Bronchial epithelial cell (primary cell): ENCODE measurements at regions not wholly inside any gene's neighbourhood (a gene's known extent, or its start where the extent isn't known, plus 50 kb on each side); places are given as distances from the start of the nearest gene placed in this dataset.

ENCODE experiments used
- DNase-seq: peaks from one replicate; pipeline ENCODE4 v3.0.0-alpha.2; 2010; ENCODE audit warnings: low read depth
- FAIRE-seq: peaks from 2 replicates; lab custom pipeline; 2011; peaks lifted over from hg19 to GRCh38; lab: Jason Lieb, UNC
- H3K27me3 ChIP-seq: 2 replicates; pipeline ENCODE4 v1.5.1; 2011; ENCODE audit warnings: low read length; ENCODE audit not compliant: control insufficient read depth, insufficient read depth
- H3K36me3 ChIP-seq: 2 replicates; pipeline ENCODE4 v1.5.1; 2011; ENCODE audit warnings: low read length; ENCODE audit not compliant: control insufficient read depth, insufficient read depth
- H3K4me3 ChIP-seq: 2 replicates; pipeline ENCODE4 v1.5.1; 2011; ENCODE audit warnings: mild to moderate bottlenecking, low read depth, low read length, control low read depth
- CTCF ChIP-seq: IDR thresholded peaks from 2 replicates; pipeline ENCODE4 v1.5.1; 2011; ENCODE audit warnings: mild to moderate bottlenecking, moderate library complexity, low read length, control low read depth, inconsistent platforms; ENCODE audit not compliant: insufficient read depth, severe bottlenecking

GRCh38 chr1:214739621-214740238 lies 136.7 kb downstream of the CENPF start:
- FAIRE-seq (no peak), DNase-seq (no peak)
- H3K27me3 ChIP-seq, result no peaks in the 10 kb centered on the region
- H3K36me3 ChIP-seq, result no peaks in the 10 kb centered on the region
- no peak for TF ChIP-seq CTCF
- H3K4me3 ChIP-seq, result no peak overlapping the region

GRCh38 chr1:214740471-214740870 lies 137.5 kb downstream of the CENPF start:
- H3K4me3 ChIP-seq, result no peak overlapping the region
- H3K27me3 ChIP-seq, result no peaks in the 10 kb centered on the region
- no peak for TF ChIP-seq CTCF
- DNase-seq (no peak), FAIRE-seq (no peak)
- H3K36me3 ChIP-seq, result no peaks in the 10 kb centered on the region

GRCh38 chr1:214747050-214747635 lies 144.1 kb downstream of the CENPF start:
- TF ChIP-seq CTCF, result no peak
- Histone ChIP-seq H3K36me3 (no peaks in the 10 kb centered on the region), H3K4me3 (no peak overlapping the region), H3K27me3 (no peaks in the 10 kb centered on the region)
- FAIRE-seq (no peak), DNase-seq (peak; percentile 29)

GRCh38 chr1:214753236-214753852 lies 150.3 kb downstream of the CENPF start:
- no peak overlapping the region for H3K4me3 ChIP-seq
- TF ChIP-seq CTCF, result no peak
- H3K27me3 ChIP-seq, result no peaks in the 10 kb centered on the region
- no peak for DNase-seq
- H3K36me3 ChIP-seq, result no peaks in the 10 kb centered on the region
- FAIRE-seq, result no peak

GRCh38 chr1:214761030-214761429 lies 158.0 kb downstream of the CENPF start:
- no peak for DNase-seq
- no peak overlapping the region for H3K4me3 ChIP-seq
- no peak for FAIRE-seq
- H3K36me3 ChIP-seq, result no peaks in the 10 kb centered on the region
- no peak for TF ChIP-seq CTCF
- H3K27me3 ChIP-seq, result no peaks in the 10 kb centered on the region
